ENCODE measurements at regions not wholly inside any gene's neighbourhood (a gene's known extent, or its start where the extent isn't known, plus 50 kb on each side); places are given as distances from the start of the nearest gene placed in this dataset.
"Not testable (repeated sequence)": the region's sequence is repeated elsewhere in the genome, so short reads cannot be mapped to it uniquely, and the experiment has no call there.

DNA sequence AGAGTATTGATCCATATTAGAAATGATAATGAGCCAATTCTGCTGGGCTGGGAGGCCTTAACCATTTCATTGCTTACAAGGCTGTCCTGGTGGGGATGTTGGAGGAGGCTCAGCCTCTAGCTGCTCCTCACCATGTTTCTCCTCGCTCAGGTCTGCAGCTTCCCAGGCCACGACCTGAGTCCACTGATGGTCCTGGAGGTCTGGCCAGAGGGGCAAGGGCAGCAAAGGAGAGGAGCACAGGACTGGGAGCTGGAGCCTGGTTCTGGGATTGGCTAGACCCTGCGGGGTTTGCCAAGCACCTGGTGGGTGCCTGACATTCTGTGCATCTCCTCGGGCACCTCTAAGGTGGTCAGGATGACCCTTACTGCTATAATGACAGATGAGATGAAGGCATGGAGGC is 92.6 kb downstream of the KIF26A start:
- no peak for DNase-seq (ENCODE audit: low read depth, low spot score)

DNA sequence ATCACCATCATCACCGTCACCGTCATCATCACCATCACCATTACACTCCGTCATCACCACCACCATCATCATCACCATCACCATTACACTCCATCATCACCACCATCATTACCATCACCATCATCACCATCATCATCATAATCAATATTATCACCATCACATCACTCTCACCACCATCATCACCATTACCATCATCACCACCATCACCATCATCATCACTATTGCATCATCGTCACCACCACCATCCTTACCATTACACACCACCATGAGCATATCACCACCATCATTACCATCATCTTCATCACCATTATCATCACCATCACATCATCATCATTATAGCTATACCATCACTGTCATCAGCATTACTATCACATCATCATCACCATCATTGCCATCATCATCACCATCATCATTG is 93.7 kb downstream of the KIF26A start:
- no peak for DNase-seq (ENCODE audit: low read depth, low spot score)

DNA sequence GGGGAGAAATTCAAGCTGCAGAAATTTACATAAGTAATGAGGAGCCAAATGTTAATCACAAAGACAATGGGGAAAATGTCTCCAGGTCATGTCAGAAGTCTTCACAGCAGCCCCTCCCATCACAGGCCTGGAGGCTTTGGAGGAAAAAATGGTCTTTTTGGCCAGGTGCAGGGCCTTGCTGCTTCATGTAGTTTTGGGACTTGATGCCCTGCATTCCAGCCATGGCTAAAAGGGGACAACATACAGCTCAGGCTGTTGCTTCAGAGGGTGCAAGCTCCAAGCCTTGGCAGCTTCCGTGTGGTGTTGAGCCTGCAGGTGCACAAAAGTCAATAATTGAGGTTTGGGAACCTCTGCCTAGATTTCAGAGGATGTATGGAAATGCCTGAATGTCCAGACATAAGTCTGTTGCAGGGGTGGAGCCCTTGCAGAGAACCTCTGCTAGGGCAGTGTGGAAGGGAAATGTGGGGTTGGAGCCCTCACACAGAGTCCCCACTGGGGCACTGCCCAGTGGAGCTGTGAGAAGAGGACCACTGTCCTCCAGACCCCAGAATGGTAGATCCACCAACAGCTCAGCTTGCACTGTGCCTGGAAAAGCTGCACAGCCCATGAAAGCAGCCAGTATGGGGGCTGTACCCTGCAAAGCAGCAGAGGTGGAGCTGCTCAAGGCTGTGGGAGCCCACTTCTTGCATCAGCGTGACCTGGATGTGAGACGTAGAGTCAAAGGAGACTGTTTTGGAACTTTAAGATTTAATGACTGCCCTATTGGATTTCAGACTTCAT is 95.8 kb downstream of the KIF26A start:
- DNase-seq (ENCODE audit: low read depth, low spot score) = not testable (repeated sequence)

DNA sequence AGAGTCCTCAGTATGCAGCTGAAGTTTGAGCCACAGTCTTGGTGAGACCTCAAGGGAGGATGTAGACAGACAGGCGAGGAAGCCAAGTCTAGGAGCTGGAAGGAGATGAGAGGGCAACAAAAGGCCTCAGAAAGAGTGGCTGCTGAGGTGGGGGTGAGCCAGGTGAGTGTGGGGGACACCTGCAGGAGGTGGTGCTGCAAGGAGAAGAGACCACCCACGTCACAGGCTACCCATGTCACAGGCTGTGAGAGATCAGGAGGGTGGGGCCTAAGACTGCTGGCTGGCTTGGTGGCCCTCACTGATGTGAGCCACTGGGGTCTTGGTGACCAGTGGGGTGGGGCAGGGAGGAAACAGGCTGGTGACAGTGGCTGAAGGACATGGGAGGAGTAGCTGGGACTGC is 97.3 kb downstream of the KIF26A start:
- no peak for DNase-seq (ENCODE audit: low read depth, low spot score)

DNA sequence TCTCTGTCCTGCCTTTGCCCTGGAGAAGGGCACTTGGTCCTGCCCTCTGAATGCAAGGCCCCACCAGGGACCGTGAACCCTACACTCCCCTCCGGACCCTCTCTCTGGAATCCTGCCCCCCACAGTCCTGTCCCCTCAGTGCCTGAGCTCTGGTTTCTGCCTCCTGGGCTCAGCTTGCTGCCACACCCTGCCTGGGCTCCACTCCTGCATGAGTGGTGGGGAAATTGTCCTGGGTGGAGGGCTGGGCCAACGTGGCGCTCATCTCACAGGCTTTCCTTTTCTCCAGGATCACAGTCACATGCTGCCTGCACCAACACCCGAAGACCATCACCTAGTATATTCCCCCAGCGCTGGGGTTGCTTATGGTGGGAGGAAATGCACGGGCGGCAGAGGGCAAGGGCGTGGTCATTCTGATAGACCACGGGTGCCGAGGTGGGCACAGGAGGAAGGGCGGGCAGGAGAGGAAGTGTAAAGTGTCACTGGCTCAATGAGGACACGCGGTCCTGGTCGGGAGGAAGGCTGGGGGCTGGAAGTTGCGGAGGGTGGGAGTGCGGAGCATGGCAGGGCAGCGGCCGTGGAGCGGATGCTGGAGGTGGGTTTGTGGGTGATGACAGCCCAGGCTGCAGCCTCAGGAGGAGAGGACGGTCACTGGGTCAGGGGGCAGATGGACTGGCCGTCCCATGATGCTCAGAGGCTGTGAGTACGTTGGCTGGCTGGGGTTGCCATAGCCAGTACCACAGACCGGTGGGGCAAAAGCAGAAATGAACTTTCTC is 99.5 kb downstream of the KIF26A start:
- DNase-seq (ENCODE audit: low read depth, low spot score) = no peak

DNA sequence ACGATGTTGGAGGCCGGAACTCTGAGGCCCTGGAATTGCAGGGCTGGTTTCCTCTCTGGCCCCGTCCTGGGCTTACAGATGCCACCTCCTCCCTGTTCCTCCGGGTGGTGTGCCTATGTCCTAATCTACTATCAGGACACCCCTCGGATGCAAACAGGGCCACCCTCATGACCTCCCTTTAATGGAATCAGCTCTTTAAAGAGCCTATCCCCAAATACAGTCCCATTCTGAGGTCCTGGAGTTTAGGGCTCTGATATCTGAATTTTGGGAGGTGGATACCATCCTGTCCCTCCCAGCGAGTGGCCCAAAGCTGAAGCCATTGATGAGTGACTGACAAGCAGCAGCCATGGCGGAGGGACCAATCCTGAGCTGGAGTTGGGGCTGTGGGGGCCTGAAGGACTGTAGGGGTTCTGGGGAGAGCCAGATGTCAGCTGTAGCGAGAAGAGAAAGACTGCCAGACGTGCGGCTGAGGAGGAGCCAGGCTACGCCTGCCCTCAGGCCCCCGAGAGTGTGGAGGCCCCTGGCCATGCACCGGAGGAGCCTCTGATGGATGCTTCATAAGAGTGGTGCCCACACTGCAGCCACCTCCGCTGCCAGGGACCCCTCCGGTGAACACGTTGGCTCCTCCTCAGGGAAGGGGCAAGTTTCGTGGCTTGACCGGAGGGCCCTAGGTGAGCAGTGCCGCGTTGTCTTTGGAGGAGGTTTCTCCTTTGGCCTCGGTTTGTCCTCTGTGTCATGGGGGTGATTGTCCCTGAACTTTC is 100.2 kb downstream of the KIF26A start:
- no peak for DNase-seq (ENCODE audit: low read depth, low spot score)

DNA sequence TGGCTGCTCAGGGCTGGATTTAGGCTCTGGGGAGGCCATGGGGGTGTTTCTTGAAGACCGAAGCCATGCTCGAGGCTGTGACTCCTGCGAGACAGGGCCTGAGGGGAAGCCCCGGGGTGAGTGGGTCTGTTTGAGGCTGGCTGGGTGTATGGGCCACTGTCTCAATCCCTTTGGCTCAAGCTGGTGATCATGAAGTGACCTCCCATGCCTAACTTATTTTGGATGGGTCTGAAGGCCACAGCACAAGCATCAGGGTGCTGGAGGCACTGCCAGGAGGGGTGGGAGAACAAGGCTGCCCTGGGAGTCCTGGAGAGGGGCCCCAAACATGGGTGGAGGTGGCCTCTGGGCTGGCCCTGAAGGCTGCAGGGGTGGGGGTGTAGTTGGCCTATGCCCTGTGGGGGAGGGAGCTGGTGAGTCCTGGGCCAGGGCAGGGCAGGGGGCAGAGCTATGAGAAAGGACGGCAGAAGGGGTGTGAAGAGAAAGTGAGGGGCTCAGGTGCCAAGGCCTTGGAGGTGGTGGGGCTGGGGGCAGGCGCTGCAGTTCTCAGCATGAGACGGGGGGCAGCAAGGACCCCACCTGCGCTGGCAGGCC is 100.9 kb downstream of the KIF26A start:
- no peak for DNase-seq (ENCODE audit: low read depth, low spot score)

DNA sequence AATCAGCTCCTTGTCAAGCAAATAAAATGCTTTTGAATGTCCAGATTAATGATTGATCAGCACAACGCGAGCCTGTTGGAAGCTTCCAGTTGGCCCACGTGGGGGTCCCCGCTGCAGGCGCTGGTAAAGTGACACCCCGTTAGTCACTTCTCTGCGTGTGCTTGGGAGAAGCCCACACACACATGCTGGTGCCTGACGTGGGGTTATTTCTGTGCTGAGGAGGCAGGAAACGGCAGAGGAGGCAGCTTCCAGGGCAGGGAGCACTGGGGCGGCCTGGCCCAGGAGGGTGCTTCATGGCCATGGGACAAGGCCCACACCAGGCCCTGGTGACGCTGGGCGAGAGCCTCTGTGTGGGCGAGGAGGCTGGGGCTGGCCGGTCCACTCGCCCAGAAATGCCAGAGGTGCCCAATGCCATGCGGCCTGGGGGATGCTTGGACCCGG is 101.5 kb downstream of the KIF26A start:
- no peak for DNase-seq (ENCODE audit: low read depth, low spot score)

DNA sequence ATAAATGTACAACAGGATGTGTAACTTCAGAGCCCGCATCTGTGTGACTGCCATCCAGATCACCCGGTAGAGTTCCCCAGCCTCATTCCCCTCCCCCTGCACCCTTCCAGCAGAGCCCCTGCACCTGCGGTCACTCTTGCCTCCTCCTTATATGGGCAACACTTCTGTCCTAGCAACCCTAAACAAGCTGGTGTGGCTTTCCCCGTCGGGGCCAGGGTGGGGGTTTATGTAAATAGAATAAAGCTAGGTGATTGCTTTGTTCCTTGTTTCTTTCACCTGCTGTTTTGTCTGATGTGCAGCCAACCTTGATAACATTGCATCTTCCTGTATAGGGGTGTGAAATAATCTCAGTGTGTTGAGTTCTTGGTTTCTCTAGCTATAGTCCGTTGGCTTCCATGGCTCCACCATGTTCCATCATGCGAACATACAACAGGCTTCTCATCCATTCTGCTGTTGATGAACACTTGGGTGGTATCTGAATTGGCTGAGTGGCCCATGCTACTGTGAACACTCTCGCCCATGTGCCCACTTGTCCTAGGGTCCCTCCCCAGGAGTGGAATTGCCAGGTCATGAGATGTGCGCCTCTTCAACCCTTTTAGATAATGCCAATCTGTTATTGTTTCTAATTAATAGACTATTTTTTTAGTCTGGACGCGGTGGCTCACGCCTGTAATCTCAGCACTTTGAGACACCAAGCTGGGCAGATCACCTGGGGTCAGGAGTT is 102.2 kb downstream of the KIF26A start:
- no peak for DNase-seq (ENCODE audit: low read depth, low spot score)

DNA sequence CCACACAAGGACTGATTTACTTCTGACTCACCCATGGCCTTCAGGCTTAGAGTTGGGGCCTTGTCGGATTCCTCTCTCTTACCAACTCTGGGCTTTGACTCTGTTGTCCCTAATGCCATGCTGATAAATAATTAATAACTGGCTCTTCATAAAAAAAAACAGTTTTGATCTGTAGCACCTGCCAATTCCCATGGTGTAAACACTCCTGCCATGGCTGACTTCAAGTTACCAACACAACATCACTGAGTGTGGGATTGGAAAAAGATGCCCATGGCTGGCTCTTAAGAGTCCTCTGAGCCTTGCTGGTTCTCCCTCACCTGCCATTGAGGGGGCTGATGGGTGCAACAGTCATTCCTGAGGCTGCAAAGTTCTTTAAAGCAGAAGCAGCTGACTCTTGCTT is 104.8 kb downstream of the KIF26A start:
- DNase-seq (ENCODE audit: low read depth, low spot score) = no peak

DNA sequence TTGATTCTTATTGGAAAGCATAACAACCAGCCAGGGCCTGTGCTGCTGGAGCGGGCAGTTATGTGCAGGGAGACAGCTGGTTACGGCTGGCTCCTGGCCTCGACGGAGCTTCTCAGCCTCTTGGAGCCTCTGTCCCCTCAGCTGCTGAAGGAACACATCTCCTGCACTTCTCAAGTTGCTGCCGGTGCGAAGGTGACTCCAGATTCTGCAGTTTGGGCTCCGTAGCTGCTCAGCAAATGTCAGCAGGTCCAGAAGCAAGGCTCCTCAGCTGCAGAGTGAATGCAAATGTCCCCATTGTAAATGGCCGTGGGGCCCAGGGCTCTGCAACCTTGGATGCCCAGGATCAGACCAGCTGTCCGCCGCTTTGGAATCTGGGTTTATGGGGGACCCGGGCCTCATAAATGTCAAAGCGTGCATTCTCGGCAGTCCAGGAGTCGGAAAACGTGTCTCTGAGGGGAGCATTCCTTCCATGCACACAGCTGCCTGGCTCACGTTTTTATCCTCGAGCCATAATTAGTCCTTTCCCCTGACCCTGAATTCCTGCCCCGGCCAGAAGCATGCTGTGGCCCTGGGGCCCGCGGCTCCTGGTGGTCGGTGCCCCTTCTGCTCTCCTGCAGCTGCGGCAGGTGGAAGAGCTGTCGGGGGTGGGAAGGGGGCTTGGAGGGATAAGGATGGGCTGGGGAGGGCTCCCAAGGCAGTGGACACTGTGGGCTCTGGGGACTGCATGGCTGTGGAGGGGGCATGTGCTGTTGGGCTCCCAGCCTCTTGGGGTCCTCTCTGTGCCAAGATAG is 106.0 kb downstream of the KIF26A start:
- no peak for DNase-seq (ENCODE audit: low read depth, low spot score)

DNA sequence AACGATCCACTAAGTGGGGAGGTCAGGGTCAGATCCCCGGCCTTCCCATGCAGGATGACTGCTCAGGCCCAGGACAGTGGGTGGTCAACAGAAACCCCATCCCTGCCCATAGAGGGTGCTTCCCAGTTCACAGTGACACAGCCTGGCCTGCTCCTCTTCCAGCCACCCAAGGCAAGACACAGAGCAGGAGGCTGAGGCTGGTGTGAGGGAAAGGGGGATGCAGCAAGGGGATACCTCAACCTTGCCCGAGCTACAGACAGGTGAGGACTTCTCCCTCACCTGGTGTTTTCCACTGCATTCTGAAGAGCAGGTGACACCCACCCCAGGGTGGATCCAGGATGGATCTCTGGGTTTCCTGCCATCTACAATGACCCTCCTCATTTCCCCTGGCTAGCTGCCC is 106.7 kb downstream of the KIF26A start:
- no peak for DNase-seq (ENCODE audit: low read depth, low spot score)

DNA sequence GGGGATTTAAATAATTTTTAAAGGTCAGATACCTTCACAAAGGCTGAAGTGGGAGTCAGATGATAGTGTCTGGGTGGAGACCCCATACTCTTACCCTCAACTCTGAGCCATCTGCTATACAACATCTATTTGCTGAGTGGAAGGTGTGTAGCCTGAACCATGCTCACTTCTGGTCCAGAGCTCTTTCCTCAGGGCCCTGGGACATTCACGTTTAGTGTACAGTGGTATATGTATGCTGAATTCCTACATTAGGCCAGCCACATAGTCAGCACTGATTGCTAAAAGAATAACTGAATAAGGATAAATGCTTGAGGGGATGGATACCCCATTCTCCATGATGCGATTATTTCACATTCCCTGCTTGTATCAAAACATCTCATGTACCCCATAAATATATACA is 107.3 kb downstream of the KIF26A start:
- DNase-seq (ENCODE audit: low read depth, low spot score) = no peak

DNA sequence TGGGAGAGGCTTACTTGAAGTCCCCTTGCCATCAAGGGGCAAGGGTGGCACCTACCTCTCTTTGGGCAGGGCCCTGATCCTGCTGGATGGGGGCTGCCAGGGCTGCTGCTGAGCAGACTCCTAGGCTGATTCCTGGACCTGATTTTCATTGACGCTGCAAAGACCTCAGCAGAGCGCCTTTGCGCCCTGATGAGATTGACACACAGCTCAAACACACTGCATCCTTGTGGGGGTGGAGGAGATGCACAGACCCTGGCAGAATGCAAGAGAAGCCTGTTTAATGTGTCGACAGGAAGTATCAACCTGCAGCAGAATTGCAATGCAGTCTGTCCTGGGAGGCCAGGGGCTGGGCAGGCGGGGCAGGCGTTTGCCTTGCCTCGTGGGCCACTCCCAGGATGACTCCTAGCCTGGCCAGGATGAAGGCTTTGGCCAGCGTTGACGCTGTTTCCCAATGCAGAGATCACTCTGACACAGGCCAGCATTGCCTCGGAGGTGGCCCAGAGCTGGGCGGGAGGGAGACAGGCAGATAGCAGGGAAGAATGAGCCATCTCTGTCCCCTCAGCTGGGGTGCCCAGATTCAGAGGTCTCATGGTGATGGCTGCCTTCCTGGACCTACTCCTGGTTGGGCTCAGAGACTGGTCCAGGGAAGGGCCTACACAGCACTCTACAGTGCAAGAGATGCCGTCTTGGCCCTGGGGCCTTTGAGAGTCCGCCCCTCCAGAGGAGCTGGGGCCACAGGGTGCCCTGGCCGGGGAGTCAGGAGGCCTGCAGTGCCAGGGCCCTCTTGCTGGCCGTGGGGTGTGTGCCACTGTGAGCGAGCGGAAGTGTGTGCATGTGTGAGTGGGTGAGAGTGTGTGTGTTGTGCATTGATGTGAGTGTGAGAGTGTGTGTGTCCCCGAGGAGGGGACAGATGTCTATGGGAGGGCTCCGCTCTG is 108.3 kb downstream of the KIF26A start:
- no peak for DNase-seq (ENCODE audit: low read depth, low spot score)

DNA sequence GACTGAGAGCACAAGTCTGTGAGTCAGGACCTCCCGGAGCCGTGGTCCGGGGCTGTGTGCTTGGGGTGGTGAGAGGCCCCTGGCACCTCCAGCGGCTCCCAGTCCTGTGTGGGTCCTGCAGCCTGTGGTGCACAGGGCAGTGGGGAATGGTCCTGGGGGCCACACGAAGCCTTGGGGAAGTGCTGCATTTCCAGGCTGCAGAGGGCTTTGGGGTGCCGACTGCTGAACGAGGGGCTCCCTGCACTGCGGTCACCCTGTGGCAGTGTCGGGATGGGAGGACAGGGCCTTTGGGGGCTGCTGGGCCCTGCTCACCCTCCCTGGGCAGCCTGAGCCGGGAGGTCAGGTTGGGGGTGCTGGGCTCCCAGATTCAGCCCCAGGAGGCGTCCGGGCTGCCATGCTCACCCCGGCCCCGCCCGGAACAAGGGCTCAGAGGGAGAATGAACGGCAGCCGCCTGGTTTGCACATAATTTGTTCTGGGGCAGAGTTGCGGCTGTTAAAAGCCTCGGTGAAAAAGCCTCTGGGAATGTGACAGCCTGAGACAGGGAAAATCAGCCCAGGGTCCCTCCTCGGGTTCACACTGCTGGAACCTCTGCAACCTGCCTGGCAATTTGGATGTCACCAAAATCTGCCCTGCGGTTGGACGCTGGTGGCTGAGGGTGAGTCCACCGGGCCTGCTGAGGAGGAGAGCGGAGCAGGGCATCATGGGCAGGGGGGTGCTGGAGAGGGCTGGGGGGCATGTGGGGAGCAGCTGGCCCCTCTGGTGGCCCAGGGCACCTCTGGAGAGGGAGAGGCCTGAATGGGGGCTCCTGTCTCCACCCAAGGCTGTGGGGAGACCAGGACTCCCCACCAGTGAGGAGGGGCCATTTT is 109.2 kb downstream of the KIF26A start:
- no peak for DNase-seq (ENCODE audit: low read depth, low spot score)

DNA sequence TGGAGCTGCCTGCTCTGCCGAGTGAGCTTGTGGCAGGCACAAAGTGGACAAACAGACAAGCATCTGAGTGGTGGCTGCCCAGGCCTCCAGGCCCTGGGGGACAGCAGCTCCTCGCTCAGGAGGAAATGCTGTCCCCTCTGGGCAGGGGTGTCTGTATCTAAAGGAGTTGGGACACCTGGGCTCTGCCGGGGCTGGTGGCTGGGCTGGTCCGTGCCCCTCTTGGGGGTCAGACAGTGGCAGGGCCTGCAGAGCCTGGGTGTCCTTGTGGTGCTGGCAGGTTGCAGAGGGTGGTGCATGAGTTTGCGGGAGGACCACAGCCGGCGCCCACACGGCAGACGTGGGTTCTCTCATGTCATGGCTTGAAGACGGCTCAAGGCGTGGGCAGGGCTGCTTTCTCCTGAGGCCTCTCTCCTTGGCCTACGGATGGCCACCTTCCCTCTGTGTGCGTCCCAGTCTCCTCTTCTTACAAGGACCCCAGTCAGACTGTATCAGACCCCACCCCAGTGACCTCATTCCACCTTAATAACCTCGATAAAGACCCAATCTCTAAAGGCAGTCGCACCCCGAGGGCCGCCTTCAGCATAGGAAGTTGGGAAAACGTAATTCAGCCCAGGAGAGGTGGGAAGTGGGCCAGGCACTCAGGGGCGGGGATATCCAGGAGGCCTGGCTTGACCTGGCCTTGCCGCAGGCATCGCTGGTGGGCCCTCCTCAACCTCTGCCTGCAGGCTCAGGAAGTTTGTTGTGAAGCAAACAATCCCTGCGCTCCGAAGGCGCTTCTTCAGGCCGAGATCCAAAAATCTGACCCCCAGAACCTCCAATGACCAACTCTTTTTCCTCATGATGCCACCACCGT is 110.0 kb downstream of the KIF26A start:
- DNase-seq (ENCODE audit: low read depth, low spot score) = no peak

DNA sequence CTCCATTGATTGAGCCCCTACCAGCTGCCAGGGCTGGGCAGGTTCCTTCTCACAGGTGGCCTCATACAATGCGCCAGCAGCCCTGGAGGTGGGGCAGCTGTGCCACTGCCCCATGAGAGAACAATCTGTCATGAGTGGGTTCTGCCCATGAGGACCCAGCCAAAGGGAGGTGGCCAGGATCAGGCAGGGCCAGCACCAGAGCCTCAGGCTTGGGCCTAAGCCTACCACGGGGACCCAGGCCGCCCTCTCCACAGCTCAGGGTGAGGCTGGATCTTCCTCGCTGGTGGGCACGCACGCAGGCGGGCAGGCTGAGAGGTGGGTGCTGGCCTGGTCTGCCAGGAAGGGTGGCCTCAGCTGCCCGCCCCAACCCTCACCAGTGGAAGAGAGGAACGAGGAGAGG is 110.7 kb downstream of the KIF26A start:
- no peak for DNase-seq (ENCODE audit: low read depth, low spot score)

All from pulmonary artery endothelial cell (primary cell).